ENCODE measurements at regions not wholly inside any gene's neighbourhood (a gene's known extent, or its start where the extent isn't known, plus 50 kb on each side); places are given as distances from the start of the nearest gene placed in this dataset.

GRCh38 chr6:164166515-164166914 is 752.0 kb downstream of the QKI start:
- no peak for DNase-seq (ENCODE audit: low read depth in 3 of 3)

- DNase-seq (ENCODE audit: low read depth in 3 of 3), result no peak
Observed at GRCh38 chr6:164164876-164165275, 750.4 kb downstream of the QKI start.

DNA sequence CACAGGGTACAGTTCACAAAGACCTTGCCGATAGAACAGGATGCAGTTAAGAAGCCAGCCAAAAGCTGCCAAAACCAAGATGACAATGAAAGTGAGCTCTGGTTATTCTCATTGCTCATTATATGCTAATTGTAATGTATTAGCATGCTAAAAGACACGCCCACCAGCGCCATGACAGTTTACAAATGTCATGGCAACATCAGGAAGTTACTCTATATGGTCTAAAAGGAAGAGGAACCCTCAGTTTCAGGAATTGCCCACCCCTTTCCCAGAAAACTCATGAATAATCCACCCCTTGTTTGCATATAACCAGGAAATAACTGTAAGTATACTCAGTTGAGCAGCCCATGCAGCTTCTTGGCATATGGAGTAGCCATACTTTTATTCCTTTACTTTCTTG is 748.7 kb downstream of the QKI start:
- no peak for DNase-seq (ENCODE audit: low read depth in 3 of 3)

DNA sequence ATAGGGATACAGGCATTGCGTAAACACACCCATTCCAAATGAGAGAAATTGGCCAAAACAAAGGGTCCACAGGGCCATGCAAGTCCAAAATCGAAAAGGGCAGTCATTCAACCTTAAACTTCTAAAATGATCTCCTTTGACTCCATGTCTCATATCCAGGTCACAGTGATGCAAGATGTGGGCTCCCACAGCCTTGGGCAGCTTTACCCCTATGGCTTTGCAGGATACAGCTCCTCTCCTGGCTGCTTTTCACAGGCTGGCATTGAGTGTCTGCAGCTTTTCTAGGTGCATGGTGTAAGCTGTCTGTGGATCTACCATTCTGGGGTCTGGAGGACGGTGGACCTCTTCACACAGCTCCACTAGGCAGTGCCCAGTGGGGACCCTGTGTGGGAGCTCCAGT is 744.5 kb downstream of the QKI start:
- DNase-seq (ENCODE audit: low read depth in 3 of 3), result no peak

GRCh38 chr6:164154588-164154987 is 740.1 kb downstream of the QKI start:
- no peak for DNase-seq (ENCODE audit: low read depth in 3 of 3)

DNA sequence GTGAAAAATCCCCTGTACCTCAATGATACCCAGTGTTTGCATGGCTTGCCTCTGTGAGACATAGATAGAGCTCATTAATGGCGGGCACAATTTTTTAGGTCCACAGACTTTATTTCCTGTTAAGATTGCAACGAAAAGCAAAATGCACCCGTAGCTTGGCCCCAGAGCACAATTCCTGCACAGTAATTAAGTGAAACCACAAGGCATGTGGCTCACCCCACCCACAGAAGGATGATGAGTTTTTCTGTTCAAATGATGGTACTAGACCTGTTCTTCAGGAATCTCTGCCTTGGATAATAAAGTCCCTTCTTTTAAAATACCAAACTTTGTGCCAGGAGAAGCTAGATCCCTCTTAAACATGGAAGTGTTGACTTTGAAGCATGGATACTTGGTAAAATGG is 738.1 kb downstream of the QKI start:
- no peak for DNase-seq (ENCODE audit: low read depth in 3 of 3)

- DNase-seq (ENCODE audit: low read depth in 3 of 3), result no peak
Observed at GRCh38 chr6:164151161-164152120, 736.9 kb downstream of the QKI start.

- DNase-seq (ENCODE audit: low read depth in 3 of 3), result no peak
Observed at GRCh38 chr6:164150232-164150631, 735.7 kb downstream of the QKI start.

GRCh38 chr6:164148788-164149187 is 734.3 kb downstream of the QKI start:
- no peak for DNase-seq (ENCODE audit: low read depth in 3 of 3)

- DNase-seq (ENCODE audit: low read depth in 3 of 3), result no peak
Observed at GRCh38 chr6:164144316-164144715, 729.8 kb downstream of the QKI start.

GRCh38 chr6:164142322-164142721 is 727.8 kb downstream of the QKI start:
- no peak for DNase-seq (ENCODE audit: low read depth in 3 of 3)

DNA sequence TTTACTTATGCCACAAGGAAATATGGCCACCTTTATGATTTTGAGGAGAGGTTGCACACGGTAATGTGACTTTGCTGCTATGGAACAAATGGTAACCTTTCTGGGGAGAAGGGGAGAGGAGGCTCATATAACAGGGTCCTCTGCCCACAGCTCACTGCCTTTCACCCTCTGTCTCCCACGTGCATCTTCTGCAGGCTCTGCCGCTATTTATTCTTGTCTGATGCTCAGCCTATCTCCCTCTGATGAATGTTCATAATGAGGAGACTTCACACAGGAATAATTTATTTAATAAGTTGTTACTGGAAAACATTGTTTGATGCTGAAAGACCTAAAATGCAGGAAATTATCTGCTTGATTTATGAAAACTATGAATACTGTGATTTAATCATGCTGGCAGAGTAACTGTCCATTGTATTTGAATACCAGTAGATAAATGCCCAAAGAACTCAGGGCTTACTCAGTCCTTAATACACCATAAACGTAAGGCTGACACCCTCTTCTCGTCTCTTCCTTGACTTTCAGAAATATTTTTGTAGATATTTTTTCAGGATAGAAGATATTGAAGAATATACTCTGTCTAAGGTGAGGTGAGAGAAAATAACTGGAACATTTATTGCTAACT is 721.1 kb downstream of the QKI start:
- DNase-seq (ENCODE audit: low read depth in 3 of 3), result no peak

DNA sequence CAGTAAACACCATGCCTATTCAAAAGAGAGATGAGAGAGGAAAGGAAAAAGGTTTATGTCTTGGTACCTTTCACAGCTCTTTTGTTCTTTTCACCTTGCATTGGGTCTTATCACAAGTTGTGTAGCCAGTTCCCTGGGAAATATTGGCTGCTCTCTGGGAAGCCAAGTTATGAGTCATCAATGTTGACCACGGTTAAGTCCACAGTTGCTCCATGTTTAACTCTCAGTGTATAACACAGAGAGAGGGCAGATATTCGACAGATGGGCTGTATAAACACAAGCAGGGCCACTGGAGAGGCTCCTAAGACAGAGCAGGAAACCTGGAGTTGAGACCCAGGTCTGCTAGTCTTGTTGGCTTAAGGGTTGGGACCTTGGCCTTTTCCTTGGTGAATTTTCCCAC is 718.6 kb downstream of the QKI start:
- DNase-seq (ENCODE audit: low read depth in 3 of 3), result no peak

GRCh38 chr6:164130585-164130984 is 716.1 kb downstream of the QKI start:
- DNase-seq (ENCODE audit: low read depth in 3 of 3), result no peak

- DNase-seq (ENCODE audit: low read depth in 3 of 3), result no peak
Observed at GRCh38 chr6:164130151-164130550, 715.6 kb downstream of the QKI start.

DNA sequence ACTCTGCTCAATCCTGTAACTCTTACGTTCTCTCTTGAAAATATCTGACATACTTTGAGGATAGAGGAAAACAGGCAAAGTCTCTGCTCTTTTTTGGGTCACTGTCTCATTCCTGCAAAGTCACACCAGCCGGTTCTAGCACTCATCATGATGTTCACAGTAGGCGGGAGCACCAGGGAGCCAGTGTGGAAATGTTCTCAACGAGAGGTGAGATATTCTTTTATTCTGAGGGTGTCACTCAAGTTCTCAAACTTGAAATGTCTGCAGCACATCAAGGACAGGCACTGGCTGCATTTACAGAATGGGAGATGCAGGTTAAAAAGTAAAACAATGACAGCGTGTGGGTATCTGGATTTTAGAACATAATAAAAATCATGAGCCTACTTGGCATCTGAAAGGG is 714.7 kb downstream of the QKI start:
- DNase-seq (ENCODE audit: low read depth in 3 of 3), result no peak

DNA sequence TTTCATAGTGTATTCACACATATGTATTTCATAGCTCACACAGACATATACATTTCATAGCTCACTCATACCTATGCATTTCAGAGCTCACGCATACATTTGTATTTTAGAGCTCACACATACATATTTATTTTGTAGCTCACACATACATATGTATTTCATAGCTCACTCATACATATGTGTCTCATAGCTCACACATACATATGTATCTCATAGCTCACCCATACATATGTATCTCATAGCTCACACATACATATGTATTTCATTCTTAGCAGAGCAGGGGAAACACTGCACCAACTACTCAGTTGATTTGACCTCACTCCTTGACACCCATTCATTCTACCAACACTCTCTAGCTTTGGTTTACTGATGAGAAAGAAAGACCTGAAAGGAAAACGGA is 713.6 kb downstream of the QKI start:
- DNase-seq (ENCODE audit: low read depth in 3 of 3), result no peak

GRCh38 chr6:164124986-164125385 is 710.5 kb downstream of the QKI start:
- no peak for DNase-seq (ENCODE audit: low read depth in 3 of 3)

DNA sequence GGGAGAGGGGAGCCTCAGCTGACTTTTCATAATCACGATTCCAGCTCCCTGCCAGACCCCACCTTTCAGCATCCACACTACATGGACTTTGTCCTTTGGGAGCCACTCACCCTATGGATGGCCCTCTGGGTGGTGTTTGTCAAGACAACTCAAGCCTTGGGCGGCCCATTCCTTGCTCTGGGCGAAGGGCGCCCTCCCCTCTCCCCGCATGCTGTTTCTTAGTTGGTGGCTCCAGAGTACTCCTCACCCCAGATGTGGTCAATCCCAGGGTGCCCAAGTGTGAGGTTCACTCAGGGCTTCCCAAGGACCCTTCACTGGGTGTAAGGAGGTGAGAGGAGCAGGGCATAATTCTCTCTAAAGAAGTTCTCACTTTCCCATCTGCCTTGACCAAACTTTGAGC is 710.0 kb downstream of the QKI start:
- no peak for DNase-seq (ENCODE audit: low read depth in 3 of 3)

DNA sequence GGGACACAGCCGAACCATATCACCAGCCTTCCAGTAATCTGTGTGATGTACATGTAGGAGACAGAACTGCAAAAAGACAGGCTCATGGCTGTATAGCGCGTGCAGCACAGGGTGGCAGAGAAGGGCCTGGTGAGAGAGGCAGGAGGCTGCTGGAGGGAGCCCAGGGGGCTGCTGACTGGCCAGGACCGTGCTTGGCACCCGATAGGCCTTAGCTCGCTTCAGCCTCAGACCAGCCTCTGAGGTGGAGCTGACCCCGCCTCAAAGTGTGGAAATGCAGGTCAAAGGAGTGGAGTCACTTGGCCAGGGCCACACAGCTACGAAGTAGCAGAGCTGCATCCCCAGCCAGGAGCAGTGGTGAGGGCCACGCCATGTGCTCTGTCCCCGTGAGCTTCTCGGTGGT is 707.6 kb downstream of the QKI start:
- no peak for DNase-seq (ENCODE audit: low read depth in 3 of 3)

- no peak for DNase-seq (ENCODE audit: low read depth in 3 of 3)
Observed at GRCh38 chr6:164121527-164121926, 707.0 kb downstream of the QKI start.

- DNase-seq (ENCODE audit: low read depth in 3 of 3), result no peak
Observed at GRCh38 chr6:164114651-164115050, 700.1 kb downstream of the QKI start.

- DNase-seq (ENCODE audit: low read depth in 3 of 3), result no peak
Observed at GRCh38 chr6:164114051-164114450, 699.5 kb downstream of the QKI start.

Data from stimulated activated CD4-positive, alpha-beta T cell treated with anti-CD3 and anti-CD28 coated beads, TNF-alpha, amount 100 ng/mL, for 24 hours (primary cell).